ENCODE measurements at regions not wholly inside any gene's neighbourhood (a gene's known extent, or its start where the extent isn't known, plus 50 kb on each side); places are given as distances from the start of the nearest gene placed in this dataset.
"Not testable (repeated sequence)": the region's sequence is repeated elsewhere in the genome, so short reads cannot be mapped to it uniquely, and the experiment has no call there.

DNA sequence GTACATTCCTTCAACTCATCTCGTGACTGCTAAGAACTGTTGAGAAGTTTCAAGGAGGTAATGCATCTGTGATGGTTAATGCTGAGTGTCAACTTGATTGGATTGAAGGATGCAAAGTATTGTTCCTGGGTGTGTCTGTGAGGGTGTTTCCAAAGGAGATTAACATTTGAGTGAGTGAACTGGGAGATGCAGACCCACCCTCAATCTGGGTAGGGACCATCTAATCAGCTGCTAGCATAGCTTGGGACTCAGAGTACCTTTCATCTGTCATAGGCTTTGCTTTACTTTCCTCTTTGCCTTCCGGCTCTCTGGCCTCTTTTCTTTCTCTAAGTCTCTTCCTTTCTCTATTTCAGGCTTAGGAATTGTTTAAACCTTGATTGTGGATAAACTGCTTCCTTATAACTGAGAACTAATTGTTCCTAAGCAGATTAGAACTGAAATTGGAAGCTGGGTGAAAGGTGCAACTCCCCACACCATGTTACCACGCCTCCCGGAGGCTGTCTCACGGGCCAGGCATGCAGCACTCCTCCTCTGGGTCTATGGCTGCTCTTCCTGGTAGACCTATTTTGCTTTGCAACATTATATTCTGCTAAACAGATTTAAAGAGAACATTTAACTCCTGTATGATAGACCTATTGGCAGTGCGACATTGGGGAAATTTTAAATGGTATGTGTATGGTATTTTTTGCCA, 298.2 kb downstream of the CCSER2 start:
- no peak for TF ChIP-seq CTCF (IDR thresholded peaks at IDR 0.05)
- no peak for DNase-seq (ENCODE audit: low spot score)
- no peak for ATAC-seq (ENCODE audit: low FRiP score)

DNA sequence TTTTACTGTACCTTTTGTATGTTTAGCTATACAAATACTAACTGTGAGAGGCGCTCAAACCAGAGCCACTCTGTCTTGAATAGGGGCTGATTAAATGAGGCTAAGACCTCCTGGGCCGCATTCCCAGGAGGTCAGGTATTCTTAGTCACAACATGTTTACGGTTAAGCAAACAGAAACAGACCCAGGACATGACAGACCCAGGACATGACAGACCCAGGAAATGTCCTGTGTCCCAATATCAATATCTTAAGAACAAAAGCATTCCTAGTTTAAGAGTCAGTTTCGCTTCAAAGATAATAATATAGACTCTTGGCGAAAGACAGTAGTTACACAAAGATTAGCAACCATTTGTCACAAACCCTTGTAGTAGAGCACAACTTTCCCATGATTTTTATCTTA, 304.5 kb downstream of the CCSER2 start:
- TF ChIP-seq CTCF (IDR thresholded peaks at IDR 0.05): no peak

GRCh38 chr10:84634636-84635035, 306.2 kb downstream of the CCSER2 start:
- no peak for TF ChIP-seq CTCF (IDR thresholded peaks at IDR 0.05)
- ATAC-seq (ENCODE audit: low FRiP score) (no peak), DNase-seq (ENCODE audit: low spot score) (no peak)

More for the DNA sequence above, 304.5 kb downstream of the CCSER2 start:
- no peak for DNase-seq (ENCODE audit: low spot score)
- ATAC-seq (ENCODE audit: low FRiP score): no peak

- not testable (repeated sequence) for DNase-seq (ENCODE audit: low spot score); ATAC-seq (ENCODE audit: low FRiP score)
Observed at GRCh38 chr10:84650628-84651027, 322.2 kb downstream of the CCSER2 start.

DNA sequence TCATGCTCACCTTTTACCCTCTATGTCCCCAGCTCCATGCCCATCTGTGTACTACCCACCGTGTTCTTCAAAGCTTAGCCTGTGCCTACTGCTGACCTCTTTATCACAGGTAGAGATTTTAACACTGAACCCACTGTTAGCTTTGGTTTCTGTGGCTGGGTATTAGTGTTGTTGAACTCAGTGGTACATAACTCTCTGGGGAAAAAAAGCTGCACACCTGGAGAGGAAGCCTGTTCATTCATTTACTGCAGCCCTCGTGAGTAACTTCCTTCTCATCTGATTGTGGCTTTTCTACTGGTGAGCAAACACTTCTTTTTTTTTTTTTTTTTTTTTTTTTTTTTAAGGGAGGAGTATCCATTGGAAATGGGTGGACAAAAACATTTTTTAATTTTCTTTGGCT, 326.3 kb downstream of the CCSER2 start:
- no peak for TF ChIP-seq CTCF (IDR thresholded peaks at IDR 0.05)
- ATAC-seq (ENCODE audit: low FRiP score) (no peak), DNase-seq (ENCODE audit: low spot score) (no peak)

- no peak for TF ChIP-seq CTCF (IDR thresholded peaks at IDR 0.05)
- DNase-seq (ENCODE audit: low spot score) (no peak), ATAC-seq (ENCODE audit: low FRiP score) (no peak)
Observed at GRCh38 chr10:84659027-84659426, 330.6 kb downstream of the CCSER2 start.

GRCh38 chr10:84659497-84660439, 331.4 kb downstream of the CCSER2 start:
- no peak for TF ChIP-seq CTCF (IDR thresholded peaks at IDR 0.05)
- ATAC-seq (ENCODE audit: low FRiP score): no peak
- no peak for DNase-seq (ENCODE audit: low spot score)
